ENCODE measurements at regions not wholly inside any gene's neighbourhood (a gene's known extent, or its start where the extent isn't known, plus 50 kb on each side); places are given as distances from the start of the nearest gene placed in this dataset.

GRCh38 chr6:66628917-66629316 is 921.9 kb upstream of the EYS start:
- no peak for TF ChIP-seq CTCF (IDR thresholded peaks at IDR 0.05)
- no peak for TF ChIP-seq ZFX (IDR thresholded peaks at IDR 0.05; ENCODE audit: borderline replicate concordance)
